ENCODE measurements at regions not wholly inside any gene's neighbourhood (a gene's known extent, or its start where the extent isn't known, plus 50 kb on each side); places are given as distances from the start of the nearest gene placed in this dataset.

DNA sequence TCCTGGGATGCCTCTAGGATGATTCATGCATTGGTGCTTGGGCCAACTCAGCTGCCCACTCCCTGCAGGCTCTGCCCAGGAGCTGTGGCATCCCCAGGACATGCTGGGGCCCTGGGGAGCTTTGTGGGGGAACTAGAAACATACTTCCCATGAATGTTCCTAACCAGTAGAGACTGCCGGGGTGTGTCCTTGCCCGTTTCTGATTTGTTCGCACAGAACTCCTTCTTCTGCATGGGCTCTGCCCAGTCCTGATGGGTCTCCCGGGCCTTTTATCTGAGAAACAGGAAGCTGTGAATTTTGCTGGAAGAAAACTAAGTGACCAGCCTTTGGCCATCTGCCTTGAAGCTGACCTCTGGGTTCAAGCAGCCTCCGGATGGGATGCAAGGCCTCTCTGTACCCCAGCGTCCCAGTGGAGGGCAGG, 71.6 kb upstream of the RNU6ATAC start:
- no peak for FAIRE-seq
- Histone ChIP-seq H3K9ac (ENCODE audit: low read length in 3 of 3) (no peak overlapping the region), H3K27ac (ENCODE audit: low read depth in 2 of 2, low read length in 2 of 2) (peak overlapping the region in 1 of 2 donors; percentile 17), H3K27me3 (ENCODE audit: control insufficient read depth, insufficient read depth, low read length) (no peaks in the 10 kb centered on the region), H3K4me3 (ENCODE audit: low read length in 3 of 3) (no peak overlapping the region), H3K9me3 (ENCODE audit: control insufficient read depth in 2 of 3, insufficient read depth in 1 of 3, low read length in 3 of 3) (no peaks in the 10 kb centered on the region), H3K36me3 (ENCODE audit: control insufficient read depth in 2 of 3, insufficient read depth in 3 of 3, low read length in 3 of 3) (no peaks in the 10 kb centered on the region), H3K4me1 (ENCODE audit: control insufficient read depth in 2 of 3, insufficient read depth in 2 of 3, low read depth in 1 of 3, low read length in 3 of 3) (peaks cover 0 to 12% (median 7%) of the 10 kb centered on the region in 3 donors)
- intact Hi-C loops (cut with DNase I), result no loop called here
- peak in 2 of 5 donors; percentile 62 to 78 for DNase-seq
- no peak for TF ChIP-seq CTCF (IDR thresholded peaks at IDR 0.05; ENCODE audit: borderline replicate concordance, extremely low read depth, insufficient read depth)

GRCh38 chr9:134236935-134237629, 72.7 kb upstream of the RNU6ATAC start:
- FAIRE-seq (no peak), DNase-seq (peak in 1 of 5 donors; percentile 61)
- TF ChIP-seq CTCF (IDR thresholded peaks at IDR 0.05; ENCODE audit: borderline replicate concordance, extremely low read depth, insufficient read depth), result no peak
- H3K9me3 ChIP-seq (ENCODE audit: control insufficient read depth in 2 of 3, insufficient read depth in 1 of 3, low read length in 3 of 3), result no peaks in the 10 kb centered on the region
- no peak overlapping the region for H3K4me3 ChIP-seq (ENCODE audit: low read length in 3 of 3)
- intact Hi-C loops (cut with DNase I), result no loop called here
- H3K9ac ChIP-seq (ENCODE audit: low read length in 3 of 3), result no peak overlapping the region
- H3K27ac ChIP-seq (ENCODE audit: low read depth in 2 of 2, low read length in 2 of 2), result no peak overlapping the region
- H3K27me3 ChIP-seq (ENCODE audit: control insufficient read depth, insufficient read depth, low read length), result no peaks in the 10 kb centered on the region
- no peaks in the 10 kb centered on the region for H3K36me3 ChIP-seq (ENCODE audit: control insufficient read depth in 2 of 3, insufficient read depth in 3 of 3, low read length in 3 of 3)
- H3K4me1 ChIP-seq (ENCODE audit: control insufficient read depth in 2 of 3, insufficient read depth in 2 of 3, low read depth in 1 of 3, low read length in 3 of 3), result peaks cover 0 to 6% (median 0%) of the 10 kb centered on the region in 3 donors

GRCh38 chr9:134237630-134238265, 73.4 kb upstream of the RNU6ATAC start:
- intact Hi-C loops (cut with DNase I), result no loop called here

More at GRCh38 chr9:134237630-134238265, 73.4 kb upstream of the RNU6ATAC start:
- Histone ChIP-seq H3K27ac (ENCODE audit: low read depth in 2 of 2, low read length in 2 of 2) (no peak overlapping the region), H3K36me3 (ENCODE audit: control insufficient read depth in 2 of 3, insufficient read depth in 3 of 3, low read length in 3 of 3) (no peaks in the 10 kb centered on the region), H3K4me3 (ENCODE audit: low read length in 3 of 3) (no peak overlapping the region), H3K4me1 (ENCODE audit: control insufficient read depth in 2 of 3, insufficient read depth in 2 of 3, low read depth in 1 of 3, low read length in 3 of 3) (peaks cover 0 to 6% (median 0%) of the 10 kb centered on the region in 3 donors), H3K9ac (ENCODE audit: low read length in 3 of 3) (no peak overlapping the region), H3K9me3 (ENCODE audit: control insufficient read depth in 2 of 3, insufficient read depth in 1 of 3, low read length in 3 of 3) (no peaks in the 10 kb centered on the region), H3K27me3 (ENCODE audit: control insufficient read depth, insufficient read depth, low read length) (no peaks in the 10 kb centered on the region)
- FAIRE-seq (no peak), DNase-seq (peak in 1 of 5 donors; percentile 55)
- no peak for TF ChIP-seq CTCF (IDR thresholded peaks at IDR 0.05; ENCODE audit: borderline replicate concordance, extremely low read depth, insufficient read depth)
